ENCODE measurements at regions not wholly inside any gene's neighbourhood (a gene's known extent, or its start where the extent isn't known, plus 50 kb on each side); places are given as distances from the start of the nearest gene placed in this dataset.
"Not testable (repeated sequence)": the region's sequence is repeated elsewhere in the genome, so short reads cannot be mapped to it uniquely, and the experiment has no call there.

DNA sequence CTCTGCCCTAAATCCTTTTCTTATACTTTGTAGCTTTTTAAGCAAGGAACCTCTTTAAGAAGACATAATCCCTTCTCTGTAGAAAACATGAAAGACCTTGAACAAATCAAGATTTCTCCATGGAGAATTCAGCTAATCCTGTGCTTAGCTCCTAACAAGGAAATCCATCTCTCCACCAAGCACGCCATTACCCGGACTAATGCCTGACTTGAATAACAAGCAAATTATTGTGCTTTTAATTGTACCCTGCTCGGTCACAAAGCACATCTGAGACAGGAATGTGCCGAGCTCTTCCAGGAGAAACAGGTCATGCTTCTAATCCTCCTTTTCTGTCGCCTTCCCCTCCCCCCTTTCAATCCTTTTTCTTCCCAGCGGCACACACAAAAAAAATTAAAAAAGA is 141.3 kb downstream of the PSAT1 start:
- no peak for DNase-seq (ENCODE audit: low spot score)

DNA sequence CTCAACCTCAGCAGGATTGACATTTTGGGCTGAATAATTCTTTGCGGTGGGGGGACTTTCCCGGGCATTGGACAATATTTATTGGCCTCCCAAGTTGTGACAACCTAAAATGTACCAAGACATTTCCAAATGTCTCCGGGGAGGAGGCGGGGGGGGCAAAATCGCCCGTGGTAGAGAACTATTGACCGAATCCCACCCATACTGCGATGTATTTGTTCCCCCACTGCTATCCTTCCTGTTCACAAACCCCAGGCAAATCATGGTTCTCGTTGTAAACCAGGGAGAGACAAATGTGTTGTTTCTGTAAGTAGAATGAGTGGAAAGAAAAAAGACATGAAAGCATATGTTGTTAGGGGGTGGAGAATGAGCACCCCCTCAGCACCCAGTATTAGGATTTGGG is 141.9 kb downstream of the PSAT1 start:
- DNase-seq (ENCODE audit: low spot score) = no peak

DNA sequence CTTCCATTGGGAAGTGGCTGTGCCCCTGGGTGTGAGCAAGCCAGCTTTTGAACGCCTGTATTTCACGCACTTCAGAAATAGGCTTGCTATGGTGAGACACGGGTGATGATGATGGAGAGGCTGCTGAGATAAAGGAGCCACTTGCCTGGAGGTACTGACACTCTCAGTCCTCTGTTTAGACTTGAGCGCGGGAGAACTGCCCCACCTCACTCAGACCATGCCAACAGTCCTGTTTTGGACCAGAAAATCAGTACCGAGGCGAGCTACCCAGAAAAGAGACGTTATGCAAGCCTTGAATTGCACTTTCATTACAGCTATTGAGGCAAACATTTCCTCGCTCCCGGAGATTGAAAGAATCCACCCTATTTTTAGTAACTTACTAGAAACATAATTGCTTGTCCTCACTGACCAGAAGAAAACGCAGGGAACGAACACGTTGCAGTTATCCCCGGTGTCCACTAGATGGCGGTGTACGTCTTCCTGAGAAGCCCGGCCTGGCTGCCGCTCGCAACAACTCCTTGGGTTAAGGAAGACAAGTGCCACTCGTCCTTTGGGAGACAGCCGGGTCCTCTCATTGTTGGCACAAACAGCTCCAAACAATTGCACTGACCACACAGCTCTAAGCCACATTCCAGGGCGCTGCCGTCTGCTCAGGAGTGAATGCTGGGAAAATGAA is 142.4 kb downstream of the PSAT1 start:
- DNase-seq (ENCODE audit: low spot score) = peak; percentile 87

DNA sequence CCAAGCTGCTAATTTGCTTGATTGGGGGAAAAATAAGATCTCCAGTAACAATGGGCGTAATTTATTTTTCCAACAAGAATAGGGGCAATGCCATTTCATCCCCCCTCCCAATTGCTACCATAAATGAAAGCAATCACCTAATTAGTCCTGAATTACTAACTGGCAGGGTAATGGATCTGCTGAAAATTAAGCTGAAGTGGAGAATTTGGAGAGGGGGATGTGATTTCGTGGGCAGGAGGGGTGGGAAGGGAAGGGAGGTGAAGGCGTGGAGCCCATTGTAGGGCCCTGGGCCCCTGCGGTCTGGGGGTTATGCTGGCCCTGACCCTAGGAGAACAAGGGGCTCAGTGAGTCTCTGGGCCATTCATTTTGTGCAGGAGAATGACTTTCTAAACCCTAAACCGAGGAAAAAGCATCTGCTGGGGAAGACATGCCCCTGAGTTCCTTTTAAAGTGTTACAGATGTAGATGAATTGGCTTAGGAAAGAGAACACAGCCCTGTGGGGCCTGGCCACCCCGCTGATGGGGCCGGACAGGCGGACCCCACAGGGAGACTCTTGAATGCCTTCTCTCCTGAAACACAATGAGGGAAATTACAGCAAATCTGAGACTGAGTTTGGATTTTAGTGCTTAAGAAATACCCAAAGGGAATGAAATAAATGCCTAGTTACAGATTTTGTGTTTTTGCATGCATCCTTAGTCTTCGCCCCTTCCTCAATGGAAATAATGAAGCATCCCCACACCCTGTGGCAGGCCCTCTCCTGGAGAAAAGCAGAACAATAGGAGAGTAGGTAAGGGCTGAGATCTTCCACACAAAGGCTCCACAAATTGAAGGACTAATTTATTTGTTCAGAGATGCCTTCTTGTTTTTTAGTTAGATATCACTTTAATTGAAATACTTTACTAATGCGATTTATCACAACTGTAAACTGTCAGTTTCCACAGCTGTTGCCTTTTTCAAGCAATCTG is 143.2 kb downstream of the PSAT1 start:
- DNase-seq (ENCODE audit: low spot score) = no peak

DNA sequence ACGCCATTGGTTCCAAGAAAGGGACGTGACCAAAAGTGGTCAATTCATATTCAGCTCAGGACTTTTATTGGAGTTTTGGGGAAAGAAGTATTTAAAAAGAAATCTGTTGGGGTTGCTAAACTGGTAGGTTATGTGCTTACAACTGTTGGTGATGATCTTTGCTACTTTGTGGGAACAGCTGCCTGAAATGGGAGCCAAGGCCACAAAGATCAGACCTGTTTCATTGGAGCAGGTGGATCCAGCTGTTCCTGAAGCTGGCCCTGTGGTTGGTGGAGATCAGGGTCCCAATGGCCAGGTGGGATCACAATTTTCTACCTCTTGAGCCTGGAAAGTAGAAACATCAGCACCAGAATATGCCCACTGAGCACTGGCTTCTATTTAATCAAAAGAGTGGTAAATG is 144.5 kb downstream of the PSAT1 start:
- no peak for DNase-seq (ENCODE audit: low spot score)

DNA sequence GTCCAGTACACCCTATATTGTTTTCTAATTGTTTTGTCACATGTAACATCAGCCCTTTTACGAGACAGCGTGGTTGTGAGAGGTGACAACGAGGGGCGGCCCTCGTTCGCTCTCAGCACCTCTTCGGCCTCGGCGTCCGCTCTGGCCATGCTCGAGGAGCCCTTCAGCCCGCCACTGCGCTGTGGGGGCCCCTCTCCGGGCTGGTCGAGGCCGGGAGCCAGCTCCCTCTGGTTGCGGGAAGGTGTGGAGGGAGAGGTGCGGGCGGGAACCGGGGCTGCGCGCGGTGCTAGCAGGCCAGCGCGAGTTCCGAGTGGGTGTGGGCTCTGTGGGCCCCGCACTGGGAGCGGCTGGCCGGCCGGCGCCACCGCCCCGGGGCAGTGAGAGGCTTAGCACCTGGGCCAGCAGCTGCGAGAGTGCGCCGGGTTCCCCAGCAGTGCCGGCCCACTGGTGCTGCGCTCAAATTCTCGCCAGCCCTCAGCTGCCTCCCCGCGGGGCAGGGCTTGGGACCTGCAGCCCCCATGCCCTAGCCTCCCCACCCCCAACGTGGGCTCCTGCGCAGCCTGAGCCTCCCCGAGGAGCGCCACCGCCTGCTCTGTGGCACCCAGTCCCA is 145.0 kb downstream of the PSAT1 start:
- DNase-seq (ENCODE audit: low spot score) = no peak

DNA sequence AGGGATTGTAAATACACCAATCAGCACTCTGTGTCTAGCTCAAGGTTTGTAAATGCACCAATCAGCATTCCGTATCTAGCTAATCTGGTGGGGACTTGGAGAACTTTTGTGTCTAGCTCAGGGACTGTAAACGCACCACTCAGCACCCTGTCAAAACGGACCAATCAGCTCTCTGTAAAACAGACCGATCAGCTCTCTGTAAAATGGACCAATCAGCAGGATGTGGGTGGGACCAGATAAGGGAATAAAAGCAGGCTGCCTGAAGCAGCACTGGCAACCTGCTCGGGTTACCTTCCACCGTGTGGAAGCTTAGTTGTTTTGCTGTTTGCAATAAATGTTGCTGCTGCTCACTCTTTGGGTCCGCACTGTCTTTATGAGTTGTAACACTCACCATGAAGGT is 145.7 kb downstream of the PSAT1 start:
- DNase-seq (ENCODE audit: low spot score) = not testable (repeated sequence)

DNA sequence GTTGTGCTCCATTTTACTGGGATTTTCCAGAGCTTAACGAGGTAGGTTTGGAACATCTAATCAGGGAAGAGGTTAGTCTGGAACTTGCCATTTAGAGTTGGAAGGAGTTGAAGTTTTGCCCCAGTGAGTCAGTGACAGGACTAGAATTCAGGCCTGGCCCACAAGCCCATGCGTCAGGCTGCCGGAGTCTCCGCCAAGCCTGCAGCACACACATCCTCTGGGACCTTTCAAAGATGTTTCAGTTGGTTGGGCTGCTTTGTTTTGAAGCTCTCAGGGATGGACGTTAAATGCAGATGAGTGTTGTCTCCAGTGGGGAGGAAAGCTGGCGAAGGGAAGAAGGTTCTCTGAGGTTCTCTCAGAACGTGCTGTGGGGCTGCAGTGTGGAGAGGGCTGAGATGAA is 147.0 kb downstream of the PSAT1 start:
- no peak for DNase-seq (ENCODE audit: low spot score)

DNA sequence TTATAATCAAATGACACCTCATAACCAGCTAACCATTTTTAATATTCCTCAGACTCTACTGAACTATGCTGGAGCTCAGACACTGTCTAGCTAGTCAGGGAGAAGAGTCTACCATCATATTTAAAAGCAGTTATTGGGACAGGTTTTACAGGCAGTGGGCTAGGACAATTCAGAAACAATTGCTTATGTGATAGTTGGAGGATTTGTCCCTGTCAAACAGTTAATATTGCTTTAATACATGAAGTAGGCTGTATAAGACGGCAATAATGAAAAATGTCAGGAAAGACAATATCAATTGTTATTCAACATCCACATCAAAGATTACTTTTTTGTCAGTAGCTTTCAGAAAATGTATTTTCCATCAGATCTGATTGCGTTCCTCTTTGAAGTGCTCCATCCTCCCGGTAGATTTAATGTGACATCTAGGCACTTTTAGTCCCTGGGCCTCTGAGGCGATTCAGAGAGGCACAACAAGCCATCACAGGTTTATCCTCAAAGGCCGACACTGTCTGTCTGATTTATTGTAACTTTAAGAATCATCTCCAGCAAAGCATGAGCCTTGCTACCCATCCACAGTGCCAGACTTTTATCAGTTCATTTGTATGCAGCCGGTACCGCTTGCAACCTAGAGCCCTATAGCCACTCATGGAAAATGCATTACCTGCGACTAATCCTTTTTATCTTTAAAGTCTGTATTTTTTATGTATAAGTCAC is 152.2 kb downstream of the PSAT1 start:
- DNase-seq (ENCODE audit: low spot score) = no peak

DNA sequence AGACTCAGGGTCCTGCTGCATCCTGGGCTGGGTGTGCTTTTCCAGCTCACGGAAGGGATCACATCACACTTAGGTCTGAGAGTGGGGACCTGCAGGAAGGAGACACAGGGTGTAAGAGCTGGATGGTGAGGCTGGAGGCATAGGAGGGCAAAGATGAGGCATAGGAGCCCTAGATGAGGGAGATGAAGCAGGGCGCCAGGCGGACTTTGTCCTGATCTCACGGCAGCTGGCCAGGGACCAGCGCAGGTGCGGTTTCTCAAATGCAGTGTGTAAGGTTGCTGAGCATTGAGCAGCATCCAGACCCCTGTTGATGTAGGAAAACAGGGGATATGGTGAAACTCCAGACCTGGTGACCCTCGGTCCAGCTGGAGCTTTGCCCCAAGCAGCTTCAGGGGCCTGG is 156.5 kb downstream of the PSAT1 start:
- no peak for DNase-seq (ENCODE audit: low spot score)

DNA sequence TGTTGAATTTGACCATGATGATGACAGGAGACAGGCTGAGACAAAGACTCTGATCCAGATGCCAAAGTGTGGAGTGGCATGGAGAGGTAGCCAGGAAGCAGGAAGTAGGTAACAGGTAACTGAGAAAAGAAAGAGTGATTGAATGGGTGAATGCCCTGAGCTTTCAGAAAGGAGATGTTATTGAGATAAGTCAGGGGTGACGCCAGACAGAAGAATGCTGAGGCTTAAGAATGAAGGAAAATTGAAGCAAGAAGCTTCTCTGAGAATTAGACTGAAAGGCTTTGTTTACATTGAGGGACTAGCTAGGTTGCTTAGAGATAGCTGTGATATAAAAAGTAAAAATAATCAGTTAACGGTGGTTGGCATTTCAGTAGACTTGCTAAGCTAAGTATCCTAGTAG is 165.7 kb downstream of the PSAT1 start:
- no peak for DNase-seq (ENCODE audit: low spot score)

DNA sequence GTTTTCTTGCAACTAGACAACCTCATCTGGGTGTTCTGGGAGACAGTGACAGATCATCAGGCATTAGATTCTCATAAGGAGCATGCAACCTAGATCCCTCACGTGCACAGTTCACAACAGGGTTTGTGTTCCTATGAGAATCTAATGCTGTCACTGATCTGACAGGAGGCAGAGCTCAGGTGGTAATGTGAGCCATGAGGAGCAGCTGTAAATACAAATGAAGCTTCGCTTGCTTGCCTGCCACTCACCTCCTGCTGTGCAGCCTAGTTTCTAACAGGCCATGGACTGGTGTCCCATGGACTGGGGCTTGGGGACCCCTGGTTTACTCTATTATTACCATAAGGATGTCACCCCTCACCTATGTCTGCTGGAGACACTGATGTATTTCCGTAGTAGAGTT is 166.8 kb downstream of the PSAT1 start:
- no peak for DNase-seq (ENCODE audit: low spot score)

DNA sequence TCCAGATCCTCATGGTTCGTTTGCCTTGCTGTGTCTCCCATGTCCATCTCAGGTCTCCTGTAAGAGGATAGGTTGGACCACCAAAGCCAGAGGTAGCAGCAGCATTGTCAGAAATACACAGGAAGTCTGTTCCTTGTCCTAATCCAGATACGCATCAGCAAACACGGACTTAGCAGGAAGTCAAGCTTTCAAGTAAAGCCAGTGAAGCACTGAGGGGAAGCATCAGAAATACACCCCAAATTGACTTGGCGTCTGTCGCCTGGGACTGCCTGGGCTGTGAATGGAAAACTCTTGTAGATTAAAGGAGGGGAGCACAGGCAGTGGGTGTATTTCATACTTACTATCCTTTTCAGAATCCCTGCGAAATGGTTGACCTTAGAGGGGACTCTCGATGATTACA is 171.3 kb downstream of the PSAT1 start:
- no peak for DNase-seq (ENCODE audit: low spot score)

DNA sequence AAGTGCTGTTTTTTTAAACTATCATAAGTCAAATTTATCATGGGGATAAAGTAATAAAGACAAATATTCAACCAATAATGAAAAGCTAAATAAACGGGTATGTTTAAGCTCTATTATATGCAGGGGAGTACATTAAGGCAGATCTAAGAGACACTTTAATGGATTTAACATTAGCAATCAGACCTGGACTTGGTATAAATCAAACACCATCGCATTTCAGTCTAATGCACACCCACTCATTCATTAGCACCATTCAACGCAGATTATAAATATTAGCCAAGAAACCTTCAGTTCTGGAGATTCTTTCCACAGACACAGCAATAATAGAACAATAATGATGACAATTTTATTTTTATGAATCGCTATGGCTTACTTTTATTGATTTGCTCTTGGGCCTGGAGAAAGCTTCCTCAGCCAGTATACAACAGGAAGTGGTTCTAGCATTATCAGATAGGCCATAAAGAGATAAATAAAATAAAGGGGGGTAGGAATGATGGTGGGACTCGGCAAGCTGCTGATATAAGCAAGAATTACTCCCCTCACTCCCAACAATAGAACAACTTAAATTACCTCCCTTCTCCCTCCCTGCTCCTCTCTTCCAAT is 172.2 kb downstream of the PSAT1 start:
- DNase-seq (ENCODE audit: low spot score) = no peak

DNA sequence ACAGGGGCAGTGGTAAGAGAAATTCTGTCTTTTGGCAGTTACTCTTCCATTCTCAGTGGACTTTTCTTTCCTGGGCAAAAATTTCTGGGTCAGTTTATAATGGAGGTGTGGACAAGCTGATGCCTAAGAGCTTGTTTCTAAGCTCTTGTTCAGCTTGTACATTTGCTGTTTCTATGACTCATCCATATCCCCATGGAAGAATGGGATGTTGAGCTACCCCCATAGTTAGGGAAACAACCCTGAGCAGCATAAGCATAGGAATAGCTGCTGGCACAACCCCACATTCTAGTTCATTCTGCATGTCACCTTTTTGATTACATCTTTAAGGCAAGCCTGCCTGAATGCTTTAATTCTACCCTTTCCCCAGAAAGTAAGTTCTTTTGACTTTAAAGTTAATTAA is 173.3 kb downstream of the PSAT1 start:
- DNase-seq (ENCODE audit: low spot score) = no peak

DNA sequence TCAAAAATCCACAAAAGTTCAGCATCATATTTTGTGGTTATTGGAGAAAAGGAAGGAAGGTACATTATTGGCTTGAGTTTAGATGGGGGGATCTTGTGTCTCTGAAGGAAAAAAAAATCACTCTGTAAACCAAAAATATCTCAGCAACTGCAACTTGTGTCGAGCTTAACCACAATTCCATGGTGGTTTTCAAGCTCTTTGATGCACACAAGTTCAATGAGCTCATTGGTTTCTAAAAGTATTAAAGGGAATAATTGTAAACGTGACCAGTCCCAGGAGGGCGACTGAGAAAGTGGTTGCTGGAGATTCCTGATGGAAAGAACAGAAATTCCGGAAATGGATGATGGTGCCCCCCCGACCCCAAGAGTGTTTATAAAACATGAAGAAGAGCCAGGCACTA is 173.8 kb downstream of the PSAT1 start:
- DNase-seq (ENCODE audit: low spot score) = no peak

DNA sequence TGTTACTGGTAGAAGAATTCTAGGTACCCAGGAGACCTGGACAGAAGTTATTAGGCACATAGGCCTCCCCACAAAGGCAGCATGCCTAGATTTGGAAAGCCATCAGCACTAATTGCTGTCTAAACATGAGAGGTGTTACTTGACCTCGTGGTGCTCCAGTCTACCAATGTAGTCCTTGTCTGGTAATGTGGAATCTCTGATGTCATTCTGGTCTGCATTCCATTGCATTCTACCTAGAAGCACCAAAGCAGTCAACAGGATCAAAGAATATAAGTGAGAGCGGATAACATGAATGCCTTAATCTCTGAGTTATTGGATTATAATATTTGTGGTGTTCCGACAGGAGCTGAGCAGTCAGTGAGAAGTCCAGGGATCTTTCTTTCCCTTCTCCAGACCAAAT is 175.2 kb downstream of the PSAT1 start:
- DNase-seq (ENCODE audit: low spot score) = no peak

DNA sequence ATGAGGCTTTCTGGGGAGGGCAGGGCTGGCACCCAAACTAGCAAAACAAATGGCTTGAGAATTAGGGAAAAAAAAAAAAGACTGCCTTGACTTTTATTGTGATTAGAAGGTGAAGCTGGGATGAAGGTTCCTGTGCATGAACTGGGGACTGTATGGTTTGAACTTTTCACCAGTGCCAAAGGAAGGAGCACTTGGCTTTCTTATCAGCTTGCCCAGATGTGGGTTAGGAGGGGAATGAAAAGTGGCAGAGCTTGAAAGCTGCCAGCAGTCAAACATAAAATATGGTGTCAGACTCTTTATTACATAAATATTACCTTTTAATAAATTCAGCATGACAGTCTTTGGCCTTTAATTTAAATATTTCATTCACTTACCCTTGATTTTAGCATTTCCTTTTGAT is 182.5 kb downstream of the PSAT1 start:
- no peak for DNase-seq (ENCODE audit: low spot score)

DNA sequence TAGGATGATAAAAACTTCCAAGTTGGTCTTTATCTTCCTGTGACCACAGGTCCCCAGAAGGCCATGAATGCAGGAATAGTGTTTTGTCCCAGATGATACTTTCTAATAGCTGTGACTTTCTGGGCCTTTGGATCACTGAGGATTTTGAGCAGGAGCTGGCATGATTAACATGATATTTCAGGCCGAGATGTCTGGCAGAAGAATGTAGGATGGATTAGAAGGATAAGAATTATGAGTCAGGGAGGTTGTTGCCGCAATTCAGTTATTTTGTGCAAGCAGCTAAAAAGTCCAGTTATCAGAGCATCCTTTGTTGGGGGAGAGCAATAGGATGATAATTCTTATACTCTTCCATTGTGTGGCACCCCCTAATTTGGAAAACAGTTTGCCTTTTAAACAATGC is 189.7 kb downstream of the PSAT1 start:
- no peak for DNase-seq (ENCODE audit: low spot score)

DNA sequence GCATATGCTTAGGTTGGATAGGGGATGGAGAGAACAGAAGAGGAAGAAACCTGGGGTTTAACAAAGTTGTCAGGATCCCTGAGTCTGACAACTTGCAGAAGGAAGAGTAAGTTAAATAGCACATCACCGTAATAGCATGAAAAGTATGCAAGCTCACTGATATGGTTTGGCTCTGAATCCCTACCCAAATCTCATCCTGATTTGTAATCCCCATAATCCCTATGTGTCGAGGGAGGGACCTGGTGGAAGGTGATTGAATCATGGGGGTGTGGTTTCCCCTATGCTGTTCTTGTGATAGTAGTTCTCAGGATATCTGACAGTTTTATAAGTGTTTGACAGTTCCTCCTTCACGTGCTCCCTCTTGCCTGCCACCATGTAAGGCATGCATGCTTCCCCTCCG is 193.3 kb downstream of the PSAT1 start:
- DNase-seq (ENCODE audit: low spot score) = no peak

DNA sequence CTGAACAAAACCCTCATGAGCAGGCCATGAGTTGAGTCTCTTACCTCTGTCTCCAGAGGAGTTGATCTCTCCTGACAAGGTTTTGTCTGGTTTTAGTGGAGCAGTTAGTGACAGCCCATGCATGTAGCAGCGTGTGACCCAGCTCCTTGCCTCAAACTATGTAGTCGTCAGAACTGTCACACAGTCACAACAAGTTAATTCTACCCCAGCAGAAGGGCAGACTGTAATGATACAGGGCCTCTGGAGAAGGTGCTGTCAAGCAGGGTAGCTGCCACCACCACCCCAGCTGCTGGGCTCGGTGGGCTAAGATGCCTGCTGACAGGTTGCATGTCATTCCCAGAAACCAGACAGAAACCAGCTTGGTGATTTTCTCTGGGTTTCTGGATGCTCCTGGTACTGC is 194.5 kb downstream of the PSAT1 start:
- DNase-seq (ENCODE audit: low spot score) = no peak

DNA sequence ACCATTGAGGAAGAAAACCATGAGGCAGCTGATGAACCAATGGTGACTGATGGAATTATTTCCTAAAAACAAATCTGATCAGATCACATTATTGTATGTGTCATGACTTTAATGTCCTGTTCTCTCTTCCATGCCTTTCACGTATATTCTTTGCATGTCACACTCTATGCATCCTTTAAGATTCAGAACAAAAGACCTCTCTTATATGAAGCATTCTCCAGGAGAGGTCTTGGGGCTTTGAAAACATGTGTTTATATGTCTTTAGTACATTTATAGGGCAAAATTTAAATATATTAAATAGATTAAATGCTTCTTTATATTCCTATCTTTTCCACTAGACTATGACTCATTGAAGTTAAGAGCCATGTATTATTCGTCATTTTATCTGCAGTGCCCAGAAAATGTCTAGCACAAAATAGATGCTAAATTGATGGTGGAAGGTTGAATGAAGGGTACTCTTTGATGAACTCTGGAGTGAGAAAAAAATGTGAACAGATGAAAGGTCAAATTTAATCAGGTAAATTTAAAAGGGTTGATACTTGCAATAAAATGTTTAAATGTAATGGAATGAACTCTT is 196.3 kb downstream of the PSAT1 start:
- no peak for DNase-seq (ENCODE audit: low spot score)

Measured in left forelimb (tissue), 1 donor.